DOHH2 (cell line): ENCODE measurements at regions not wholly inside any gene's neighbourhood (a gene's known extent, or its start where the extent isn't known, plus 50 kb on each side); places are given as distances from the start of the nearest gene placed in this dataset.

ENCODE experiments used
- EZH2phosphoT487 ChIP-seq: fragments of 200-600 bp; sonication (generic); IDR thresholded peaks from 2 replicates; pipeline ENCODE4 v1.6.1; 2017; ENCODE audit warnings: borderline replicate concordance, mild to moderate bottlenecking, antibody characterized with exemption, low read length, moderate library complexity, mixed read lengths
- TF ChIP-seq, protein P1 (sequence below): fragments of 200-600 bp; sonication (generic); IDR thresholded peaks from one replicate; pipeline ENCODE4 v1.5.1; 2014; ENCODE audit warnings: antibody characterized with exemption, mild to moderate bottlenecking, low read depth, low read length; ENCODE audit not compliant: poor library complexity, severe bottlenecking

DNA sequence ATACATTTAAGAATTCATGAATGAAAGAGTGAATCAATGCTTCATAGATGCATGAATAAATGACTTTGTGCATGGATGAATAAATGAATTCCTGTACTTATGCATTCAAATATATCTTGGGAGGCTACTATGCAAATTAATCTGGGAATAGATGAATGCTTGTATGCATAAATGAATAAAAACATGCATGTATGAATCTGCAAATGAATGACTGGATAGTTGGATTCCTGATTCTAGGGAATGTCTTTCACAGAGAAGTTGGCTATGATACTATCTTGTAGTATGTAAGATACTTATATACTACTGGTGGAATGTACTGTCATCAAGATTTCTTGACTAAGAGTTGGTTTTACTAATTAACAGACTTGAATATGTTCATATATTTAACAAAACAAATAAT, 75.3 kb upstream of the ASTN2 start:
- TF ChIP-seq, protein P1, sequence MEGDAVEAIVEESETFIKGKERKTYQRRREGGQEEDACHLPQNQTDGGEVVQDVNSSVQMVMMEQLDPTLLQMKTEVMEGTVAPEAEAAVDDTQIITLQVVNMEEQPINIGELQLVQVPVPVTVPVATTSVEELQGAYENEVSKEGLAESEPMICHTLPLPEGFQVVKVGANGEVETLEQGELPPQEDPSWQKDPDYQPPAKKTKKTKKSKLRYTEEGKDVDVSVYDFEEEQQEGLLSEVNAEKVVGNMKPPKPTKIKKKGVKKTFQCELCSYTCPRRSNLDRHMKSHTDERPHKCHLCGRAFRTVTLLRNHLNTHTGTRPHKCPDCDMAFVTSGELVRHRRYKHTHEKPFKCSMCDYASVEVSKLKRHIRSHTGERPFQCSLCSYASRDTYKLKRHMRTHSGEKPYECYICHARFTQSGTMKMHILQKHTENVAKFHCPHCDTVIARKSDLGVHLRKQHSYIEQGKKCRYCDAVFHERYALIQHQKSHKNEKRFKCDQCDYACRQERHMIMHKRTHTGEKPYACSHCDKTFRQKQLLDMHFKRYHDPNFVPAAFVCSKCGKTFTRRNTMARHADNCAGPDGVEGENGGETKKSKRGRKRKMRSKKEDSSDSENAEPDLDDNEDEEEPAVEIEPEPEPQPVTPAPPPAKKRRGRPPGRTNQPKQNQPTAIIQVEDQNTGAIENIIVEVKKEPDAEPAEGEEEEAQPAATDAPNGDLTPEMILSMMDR: no peak
- TF ChIP-seq EZH2phosphoT487: no peak
